ENCODE measurements at regions not wholly inside any gene's neighbourhood (a gene's known extent, or its start where the extent isn't known, plus 50 kb on each side); places are given as distances from the start of the nearest gene placed in this dataset.

- Mint-ChIP-seq H3K27me3 (ENCODE audit: unreplicated experiment) (no peaks in the 10 kb centered on the region), H3K27ac (ENCODE audit: unreplicated experiment) (no peak overlapping the region), H3K4me3 (ENCODE audit: unreplicated experiment) (no peak overlapping the region), H3K9me3 (ENCODE audit: unreplicated experiment) (no peaks in the 10 kb centered on the region), H3K36me3 (ENCODE audit: unreplicated experiment) (peaks cover 7% of the 10 kb centered on the region), H3K4me1 (ENCODE audit: low read depth, unreplicated experiment) (no peaks in the 10 kb centered on the region)
- no peak for TF ChIP-seq CTCF (IDR thresholded peaks at IDR 0.05; ENCODE audit: partially characterized antibody, unreplicated experiment)
- DNase-seq: no peak
Observed at GRCh38 chr15:25967116-25967515, 104.0 kb upstream of the ATP10A start.

- Mint-ChIP-seq H3K4me1 (ENCODE audit: low read depth, unreplicated experiment) (no peaks in the 10 kb centered on the region), H3K27ac (ENCODE audit: unreplicated experiment) (no peak overlapping the region), H3K36me3 (ENCODE audit: unreplicated experiment) (peaks cover 7% of the 10 kb centered on the region), H3K27me3 (ENCODE audit: unreplicated experiment) (no peaks in the 10 kb centered on the region), H3K9me3 (ENCODE audit: unreplicated experiment) (no peaks in the 10 kb centered on the region), H3K4me3 (ENCODE audit: unreplicated experiment) (no peak overlapping the region)
- TF ChIP-seq CTCF (IDR thresholded peaks at IDR 0.05; ENCODE audit: partially characterized antibody, unreplicated experiment): no peak
- no peak for DNase-seq
Observed at GRCh38 chr15:25965326-25965725, 102.2 kb upstream of the ATP10A start.

GRCh38 chr15:25960273-25960672 lies 97.1 kb upstream of the ATP10A start:
- TF ChIP-seq CTCF (IDR thresholded peaks at IDR 0.05; ENCODE audit: partially characterized antibody, unreplicated experiment): no peak
- H3K36me3 Mint-ChIP-seq (ENCODE audit: unreplicated experiment): no peaks in the 10 kb centered on the region
- no peaks in the 10 kb centered on the region for H3K27me3 Mint-ChIP-seq (ENCODE audit: unreplicated experiment)
- H3K4me3 Mint-ChIP-seq (ENCODE audit: unreplicated experiment): no peak overlapping the region
- H3K9me3 Mint-ChIP-seq (ENCODE audit: unreplicated experiment): no peaks in the 10 kb centered on the region
- H3K4me1 Mint-ChIP-seq (ENCODE audit: low read depth, unreplicated experiment): no peaks in the 10 kb centered on the region
- no peak overlapping the region for H3K27ac Mint-ChIP-seq (ENCODE audit: unreplicated experiment)
- DNase-seq: no peak

GRCh38 chr15:25959100-25959499 lies 96.0 kb upstream of the ATP10A start:
- Mint-ChIP-seq H3K4me3 (ENCODE audit: unreplicated experiment) (no peak overlapping the region), H3K27me3 (ENCODE audit: unreplicated experiment) (no peaks in the 10 kb centered on the region), H3K4me1 (ENCODE audit: low read depth, unreplicated experiment) (no peaks in the 10 kb centered on the region), H3K36me3 (ENCODE audit: unreplicated experiment) (no peaks in the 10 kb centered on the region), H3K27ac (ENCODE audit: unreplicated experiment) (no peak overlapping the region), H3K9me3 (ENCODE audit: unreplicated experiment) (no peaks in the 10 kb centered on the region)
- DNase-seq: no peak
- no peak for TF ChIP-seq CTCF (IDR thresholded peaks at IDR 0.05; ENCODE audit: partially characterized antibody, unreplicated experiment)

GRCh38 chr15:25955628-25956027 lies 92.5 kb upstream of the ATP10A start:
- H3K36me3 Mint-ChIP-seq (ENCODE audit: unreplicated experiment): peaks cover 20% of the 10 kb centered on the region
- TF ChIP-seq CTCF (IDR thresholded peaks at IDR 0.05; ENCODE audit: partially characterized antibody, unreplicated experiment): no peak
- no peak for DNase-seq
- no peaks in the 10 kb centered on the region for H3K4me1 Mint-ChIP-seq (ENCODE audit: low read depth, unreplicated experiment)
- H3K9me3 Mint-ChIP-seq (ENCODE audit: unreplicated experiment): no peaks in the 10 kb centered on the region
- no peak overlapping the region for H3K27ac Mint-ChIP-seq (ENCODE audit: unreplicated experiment)
- no peak overlapping the region for H3K4me3 Mint-ChIP-seq (ENCODE audit: unreplicated experiment)
- H3K27me3 Mint-ChIP-seq (ENCODE audit: unreplicated experiment): no peaks in the 10 kb centered on the region
